H9 (cell line): ENCODE measurements at regions not wholly inside any gene's neighbourhood (a gene's known extent, or its start where the extent isn't known, plus 50 kb on each side); places are given as distances from the start of the nearest gene placed in this dataset.

ENCODE experiments used
- DNase-seq: peaks from one replicate; pipeline ENCODE4 v3.0.0-alpha.2; 2017
- H2AFZ ChIP-seq: one replicate; pipeline ENCODE4 v1.6.1; 2013; ENCODE audit warnings: mild to moderate bottlenecking, low read length, control low read depth, moderate library complexity
- H2AK5ac ChIP-seq: 2 replicates; pipeline ENCODE4 v1.6.1; 2013; ENCODE audit warnings: low read length, control low read depth, mixed read lengths; ENCODE audit not compliant: insufficient read length
- H2BK120ac ChIP-seq: one replicate; pipeline ENCODE4 v1.6.1; 2013; ENCODE audit warnings: low read depth, mild to moderate bottlenecking, low read length, control low read depth, inconsistent platforms; ENCODE audit not compliant: poor library complexity, severe bottlenecking
- H2BK12ac ChIP-seq: 2 replicates; pipeline ENCODE4 v1.6.1; 2013; ENCODE audit warnings: low read length, control low read depth, mixed read lengths, low read depth; ENCODE audit not compliant: insufficient read length
- H2BK15ac ChIP-seq: 2 replicates; pipeline ENCODE4 v1.6.1; 2013; ENCODE audit warnings: low read depth, low read length, control low read depth
- H2BK20ac ChIP-seq: one replicate; pipeline ENCODE4 v1.6.1; 2013; ENCODE audit warnings: low read depth, mild to moderate bottlenecking, low read length, control low read depth, inconsistent platforms; ENCODE audit not compliant: poor library complexity, severe bottlenecking
- H2BK5ac ChIP-seq: 2 replicates; pipeline ENCODE4 v1.6.1; 2013; ENCODE audit warnings: low read length, control low read depth, mixed read lengths; ENCODE audit not compliant: insufficient read length
- H3K14ac ChIP-seq: 2 replicates; pipeline ENCODE4 v1.6.1; 2013; ENCODE audit warnings: low read length, control low read depth; ENCODE audit not compliant: insufficient read depth
- H3K18ac ChIP-seq: 2 replicates; pipeline ENCODE4 v1.6.1; 2013; ENCODE audit warnings: low read depth, mild to moderate bottlenecking, mixed read lengths, low read length, control low read depth; ENCODE audit not compliant: insufficient read length
- H3K23ac ChIP-seq: 2 replicates; pipeline ENCODE4 v1.6.1; 2013; ENCODE audit warnings: low read length, control low read depth, mixed read lengths, low read depth; ENCODE audit not compliant: insufficient read length
- H3K23me2 ChIP-seq: 2 replicates; pipeline ENCODE4 v1.6.1; 2013; ENCODE audit warnings: low read depth, mild to moderate bottlenecking, mixed read lengths, low read length, control low read depth; ENCODE audit not compliant: insufficient read length, poor library complexity, severe bottlenecking
- H3K27ac ChIP-seq: 2 replicates; pipeline ENCODE4 v1.5.1; 2013; ENCODE audit warnings: low read length, control low read depth, mixed read lengths, low read depth; ENCODE audit not compliant: insufficient read length
- H3K27me3 ChIP-seq: 2 replicates; pipeline ENCODE4 v1.6.1; 2013; ENCODE audit warnings: low read length, control low read depth, inconsistent platforms; ENCODE audit not compliant: insufficient read depth
- H3K4ac ChIP-seq: 2 replicates; pipeline ENCODE4 v1.6.1; 2013; ENCODE audit warnings: low read depth, mild to moderate bottlenecking, control low read depth, inconsistent platforms, low read length, moderate library complexity
- H3K4me1 ChIP-seq: 2 replicates; pipeline ENCODE4 v1.6.1; 2013; ENCODE audit warnings: low read length, control low read depth, inconsistent platforms; ENCODE audit not compliant: insufficient read depth
- H3K4me2 ChIP-seq: 2 replicates; pipeline ENCODE4 v1.6.1; 2013; ENCODE audit warnings: low read length, control low read depth, mixed read lengths; ENCODE audit not compliant: insufficient read length, insufficient read depth
- H3K56ac ChIP-seq: 2 replicates; pipeline ENCODE4 v1.6.1; 2013; ENCODE audit warnings: low read depth, mild to moderate bottlenecking, mixed read lengths, low read length, control low read depth; ENCODE audit not compliant: insufficient read length
- H3K79me1 ChIP-seq: 2 replicates; pipeline ENCODE4 v1.6.1; 2013; ENCODE audit warnings: low read depth, mild to moderate bottlenecking, moderate library complexity, low read length, control low read depth, inconsistent platforms; ENCODE audit not compliant: insufficient read depth, poor library complexity, severe bottlenecking
- H3K79me2 ChIP-seq: 2 replicates; pipeline ENCODE4 v1.6.1; 2013; ENCODE audit warnings: low read length, control low read depth, inconsistent platforms; ENCODE audit not compliant: insufficient read depth
- H3K9ac ChIP-seq: 2 replicates; pipeline ENCODE4 v1.6.1; 2013; ENCODE audit warnings: low read length, control low read depth, mixed read lengths; ENCODE audit not compliant: insufficient read length; ENCODE audit errors: extremely low read depth
- H3K9me3 ChIP-seq: one replicate; pipeline ENCODE4 v1.6.1; 2013; ENCODE audit warnings: low read depth, low read length, inconsistent platforms; ENCODE audit not compliant: control insufficient read depth
- H3T11ph ChIP-seq: one replicate; pipeline ENCODE4 v1.6.1; 2013; ENCODE audit warnings: mild to moderate bottlenecking, low read length, control low read depth, inconsistent platforms
- H4K20me1 ChIP-seq: one replicate; pipeline ENCODE4 v1.6.1; 2013; ENCODE audit not compliant: control insufficient read depth, insufficient read length, insufficient read depth
- H4K5ac ChIP-seq: 2 replicates; pipeline ENCODE4 v1.6.1; 2013; ENCODE audit warnings: low read depth, mild to moderate bottlenecking, mixed read lengths, low read length, control low read depth; ENCODE audit not compliant: insufficient read length
- H4K8ac ChIP-seq: replicated peaks from 2 replicates; pipeline ENCODE4 v1.6.1; 2013; ENCODE audit warnings: low read length, control low read depth, mixed read lengths, low read depth; ENCODE audit not compliant: insufficient read length
- H4K91ac ChIP-seq: 2 replicates; pipeline ENCODE4 v1.6.1; 2013; ENCODE audit warnings: low read depth, mild to moderate bottlenecking, moderate library complexity, mixed read lengths, low read length, control low read depth; ENCODE audit not compliant: insufficient read length
- H3K27ac Mint-ChIP-seq, 3 experiments: 2 replicates in 2 of 3; 3 replicates in 1 of 3; pipeline ENCODE4 v1.8.0; 2020 to 2021; ENCODE audit warnings: mixed read lengths in 3 of 3, mild to moderate bottlenecking in 1 of 3, moderate library complexity in 1 of 3
- H3K27me3 Mint-ChIP-seq: 2 replicates; pipeline ENCODE4 v1.8.0; 2021; ENCODE audit warnings: low read depth, mild to moderate bottlenecking, moderate library complexity, mixed read lengths
- H3K36me3 Mint-ChIP-seq, 3 experiments: 2 replicates in 2 of 3; 3 replicates in 1 of 3; pipeline ENCODE4 v1.8.0; 2020 to 2021; ENCODE audit warnings: low read depth in 3 of 3, mixed read lengths in 3 of 3; ENCODE audit not compliant: insufficient read depth in 1 of 3
- H3K4me1 Mint-ChIP-seq, 2 experiments: 2 replicates each; pipeline ENCODE4 v1.8.0; 2020; ENCODE audit warnings: mixed read lengths in 2 of 2
- H3K4me3 Mint-ChIP-seq, 2 experiments: 2 replicates in 1 of 2; 3 replicates in 1 of 2; pipeline ENCODE4 v1.8.0; 2020 to 2021; ENCODE audit warnings: mild to moderate bottlenecking in 2 of 2, mixed read lengths in 2 of 2, moderate library complexity in 1 of 2
- H3K9me3 Mint-ChIP-seq, 2 experiments: 2 replicates in 1 of 2; 3 replicates in 1 of 2; pipeline ENCODE4 v1.8.0; 2020; ENCODE audit warnings: mild to moderate bottlenecking in 2 of 2, mixed read lengths in 2 of 2, moderate library complexity in 1 of 2
- WGBS: extraction: QIAGEN DNeasy Blood & Tissue Kit; methylation state at CpG from one replicate; pipeline ENCODE4 v1.1.7; 2013; ENCODE audit warnings: missing lambda C conversion rate, low lambda C conversion rate, mixed read lengths; ENCODE audit not compliant: insufficient read length; ENCODE audit errors: extremely low coverage; 5-methylcytosine and 5-hydroxymethylcytosine counted together
- TF ChIP-seq, protein P1 (sequence below): fragments of 200-600 bp; sonication (generic); conservative IDR thresholded peaks from 3 replicates; pipeline ENCODE4 v1.8.0; 2021; ENCODE audit warnings: antibody characterized with exemption, mild to moderate bottlenecking

DNA sequence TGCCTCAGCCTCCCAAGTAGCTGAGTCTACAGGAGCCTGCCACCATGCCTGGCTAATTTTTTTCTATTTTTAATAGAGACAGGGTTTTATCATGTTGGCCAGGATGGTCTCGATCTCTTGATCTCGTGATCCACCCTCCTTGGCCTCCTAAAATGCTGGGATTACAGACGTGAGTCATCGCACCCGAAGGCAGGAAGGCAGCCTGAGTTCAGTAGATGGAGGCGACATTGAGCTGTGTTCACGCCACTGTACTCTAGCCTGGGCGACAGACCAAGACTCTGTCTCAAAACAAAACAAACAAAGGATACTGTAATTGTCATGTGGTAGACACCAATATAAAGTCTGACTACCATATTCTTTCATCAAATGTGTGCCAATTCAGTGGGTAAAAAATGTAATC lies 500.9 kb upstream of the DSEL start:
- Histone ChIP-seq H4K8ac (no peak overlapping the region), H4K5ac (no peak overlapping the region), H2AFZ (no peak overlapping the region), H3K79me2 (no peaks in the 10 kb centered on the region), H3K23me2 (no peaks in the 10 kb centered on the region), H3K9me3 (no peaks in the 10 kb centered on the region), H3T11ph (no peak overlapping the region), H3K27me3 (no peaks in the 10 kb centered on the region), H4K20me1 (no peaks in the 10 kb centered on the region), H3K9ac (no peak overlapping the region), H2BK15ac (no peak overlapping the region), H3K18ac (no peak overlapping the region), H2BK12ac (no peak overlapping the region), H3K27ac (no peak overlapping the region), H3K23ac (no peak overlapping the region), H3K14ac (no peak overlapping the region), H4K91ac (no peak overlapping the region), H3K56ac (no peak overlapping the region), H3K4ac (no peak overlapping the region), H3K4me2 (no peak overlapping the region), H3K4me1 (no peaks in the 10 kb centered on the region), H2BK120ac (no peak overlapping the region), H2AK5ac (no peak overlapping the region), H2BK5ac (no peak overlapping the region), H2BK20ac (no peak overlapping the region), H3K79me1 (no peaks in the 10 kb centered on the region)
- Mint-ChIP-seq H3K27ac (no peak overlapping the region; a peak in 1 of 7 replicates), H3K4me1 (peaks cover 0 to 6% of the 10 kb centered on the region in 2 experiments; a peak in 1 of 4 replicates), H3K27me3 (no peaks in the 10 kb centered on the region), H3K9me3 (no peaks in the 10 kb centered on the region), H3K36me3 (no peaks in the 10 kb centered on the region), H3K4me3 (no peak overlapping the region)
- no CpG with 5 or more reads among the region's 8 CpGs for WGBS
- TF ChIP-seq, protein P1, sequence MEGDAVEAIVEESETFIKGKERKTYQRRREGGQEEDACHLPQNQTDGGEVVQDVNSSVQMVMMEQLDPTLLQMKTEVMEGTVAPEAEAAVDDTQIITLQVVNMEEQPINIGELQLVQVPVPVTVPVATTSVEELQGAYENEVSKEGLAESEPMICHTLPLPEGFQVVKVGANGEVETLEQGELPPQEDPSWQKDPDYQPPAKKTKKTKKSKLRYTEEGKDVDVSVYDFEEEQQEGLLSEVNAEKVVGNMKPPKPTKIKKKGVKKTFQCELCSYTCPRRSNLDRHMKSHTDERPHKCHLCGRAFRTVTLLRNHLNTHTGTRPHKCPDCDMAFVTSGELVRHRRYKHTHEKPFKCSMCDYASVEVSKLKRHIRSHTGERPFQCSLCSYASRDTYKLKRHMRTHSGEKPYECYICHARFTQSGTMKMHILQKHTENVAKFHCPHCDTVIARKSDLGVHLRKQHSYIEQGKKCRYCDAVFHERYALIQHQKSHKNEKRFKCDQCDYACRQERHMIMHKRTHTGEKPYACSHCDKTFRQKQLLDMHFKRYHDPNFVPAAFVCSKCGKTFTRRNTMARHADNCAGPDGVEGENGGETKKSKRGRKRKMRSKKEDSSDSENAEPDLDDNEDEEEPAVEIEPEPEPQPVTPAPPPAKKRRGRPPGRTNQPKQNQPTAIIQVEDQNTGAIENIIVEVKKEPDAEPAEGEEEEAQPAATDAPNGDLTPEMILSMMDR: no peak
- DNase-seq: no peak
